Activated CD4-positive, alpha-beta T cell treated with anti-CD3 and anti-CD28 coated beads for 36 hours (primary cell): ENCODE measurements at regions not wholly inside any gene's neighbourhood (a gene's known extent, or its start where the extent isn't known, plus 50 kb on each side); places are given as distances from the start of the nearest gene placed in this dataset.
A peak's percentile ranks its signal among the peaks of the same experiment; 100 is the strongest.
"Not testable (repeated sequence)": the region's sequence is repeated elsewhere in the genome, so short reads cannot be mapped to it uniquely, and the experiment has no call there.

Experiments used
- ATAC-seq: fragments of 200-7000 bp; cut with Tn5 transposase; one replicate; pipeline ENCODE4 v1.10.0; 2021; ENCODE audit warnings: mild to moderate bottlenecking, moderate library complexity
- CTCF ChIA-PET: fragments of 350-600 bp; sonication (Branson Sonifier 250); formaldehyde crosslinking; loops from one replicate; lab custom pipeline; 2021; ENCODE audit warnings: antibody characterized with exemption; lab: Charles Lee
- POLR2A ChIA-PET: fragments of 350-600 bp; sonication (Branson Sonifier 250); formaldehyde crosslinking; loops from one replicate; lab custom pipeline; 2021; ENCODE audit warnings: antibody characterized with exemption, inconsistent platforms; lab: Charles Lee
- DNase-seq: peaks from one replicate; pipeline ENCODE4 v3.0.0-alpha.2; 2020
- H3K27ac Mint-ChIP-seq: one replicate; pipeline ENCODE4 v1.8.0; 2021; ENCODE audit warnings: mixed read lengths
- H3K27me3 Mint-ChIP-seq: one replicate; pipeline ENCODE4 v1.8.0; 2021; ENCODE audit warnings: mixed read lengths
- H3K36me3 Mint-ChIP-seq: one replicate; pipeline ENCODE4 v1.8.0; 2021; ENCODE audit warnings: low read depth, mixed read lengths
- H3K4me1 Mint-ChIP-seq: one replicate; pipeline ENCODE4 v1.8.0; 2021; ENCODE audit warnings: mixed read lengths
- H3K4me3 Mint-ChIP-seq: one replicate; pipeline ENCODE4 v1.8.0; 2021; ENCODE audit warnings: mild to moderate bottlenecking, moderate library complexity, mixed read lengths
- H3K9me3 Mint-ChIP-seq: one replicate; pipeline ENCODE4 v1.8.0; 2021; ENCODE audit warnings: low read depth, mixed read lengths
- intact Hi-C, 2 experiments: fragments of 100-400 bp; cut with DNase I in 1 of 2; cut with micrococcal nuclease in 1 of 2; formaldehyde crosslinking; loops; one replicate each; pipeline versions ENCODE4 v1.14.2 to v1.15.1; 2022 to 2024; cut with DNase I, micrococcal nuclease

GRCh38 chr22:26835023-26835422 is 177.6 kb downstream of the MIAT start:
- Mint-ChIP-seq H3K9me3 (no peaks in the 10 kb centered on the region), H3K27me3 (no peaks in the 10 kb centered on the region), H3K36me3 (no peaks in the 10 kb centered on the region), H3K4me1 (no peaks in the 10 kb centered on the region), H3K27ac (no peak overlapping the region), H3K4me3 (no peak overlapping the region)
- CTCF ChIA-PET: interaction anchor here (0.6 to 1.2 kb wide), 2 partner anchors 9 to 125 kb away, joined by 3 read pairs; no protein-coding TSS in a partner anchor
- POLR2A ChIA-PET: no interaction called here
- DNase-seq (no peak), ATAC-seq (no peak)
- intact Hi-C loops: loop anchor here in 1 of 2 experiments (5.0 kb wide), 1 partner anchor 967 kb away; the partner anchor contains the start of gene MN1

- POLR2A ChIA-PET: no interaction called here
- CTCF ChIA-PET: interaction anchor here (0.6 to 1.1 kb wide), 3 partner anchors 41 to 120 kb away, joined by 3 read pairs; no protein-coding TSS in a partner anchor
- intact Hi-C loops: loop anchor here in 1 of 2 experiments (5.0 kb wide), 1 partner anchor 966 kb away; the partner anchor contains the start of gene MN1
- Mint-ChIP-seq H3K4me1 (no peaks in the 10 kb centered on the region), H3K27me3 (no peaks in the 10 kb centered on the region), H3K36me3 (no peaks in the 10 kb centered on the region), H3K9me3 (no peaks in the 10 kb centered on the region), H3K4me3 (no peak overlapping the region), H3K27ac (no peak overlapping the region)
- ATAC-seq (no peak), DNase-seq (peak; percentile 80)
Measured at GRCh38 chr22:26835929-26836528, 178.6 kb downstream of the MIAT start.

GRCh38 chr22:26837784-26838470 is 180.5 kb downstream of the MIAT start:
- H3K27ac Mint-ChIP-seq: no peak overlapping the region
- no peaks in the 10 kb centered on the region for H3K9me3 Mint-ChIP-seq
- CTCF ChIA-PET: interaction anchor here (0.6 to 0.8 kb wide), 2 partner anchors 15 to 109 kb away, joined by 3 to 4 read pairs; no protein-coding TSS in a partner anchor
- H3K4me3 Mint-ChIP-seq: no peak overlapping the region
- H3K27me3 Mint-ChIP-seq: no peaks in the 10 kb centered on the region
- no peak for ATAC-seq
- H3K36me3 Mint-ChIP-seq: no peaks in the 10 kb centered on the region
- no peak for DNase-seq
- intact Hi-C loops: loop anchor here in 1 of 2 experiments (5.0 kb wide), 1 partner anchor 964 kb away; the partner anchor contains the start of gene MN1
- no peaks in the 10 kb centered on the region for H3K4me1 Mint-ChIP-seq
- POLR2A ChIA-PET: no interaction called here

- intact Hi-C loops: loop anchor here in 1 of 2 experiments (5.0 kb wide), 1 partner anchor 964 kb away; the partner anchor contains the start of gene MN1
- H3K9me3 Mint-ChIP-seq: no peaks in the 10 kb centered on the region
- no peak for DNase-seq
- H3K4me1 Mint-ChIP-seq: no peaks in the 10 kb centered on the region
- POLR2A ChIA-PET: no interaction called here
- H3K27ac Mint-ChIP-seq: no peak overlapping the region
- no peak overlapping the region for H3K4me3 Mint-ChIP-seq
- ATAC-seq: no peak
- CTCF ChIA-PET: interaction anchor here (0.6 to 0.8 kb wide), 2 partner anchors 15 to 109 kb away, joined by 3 to 4 read pairs; no protein-coding TSS in a partner anchor
- H3K36me3 Mint-ChIP-seq: no peaks in the 10 kb centered on the region
- H3K27me3 Mint-ChIP-seq: no peaks in the 10 kb centered on the region
Measured at GRCh38 chr22:26838471-26838825, 181.1 kb downstream of the MIAT start.

GRCh38 chr22:26839216-26839615 is 181.8 kb downstream of the MIAT start:
- no peak for DNase-seq
- ATAC-seq: no peak
- no peaks in the 10 kb centered on the region for H3K9me3 Mint-ChIP-seq
- intact Hi-C loops: loop anchor here in 1 of 2 experiments (5.0 kb wide), 1 partner anchor 963 kb away; the partner anchor contains the start of gene MN1
- ChIA-PET POLR2A (no interaction called here), CTCF (no interaction called here)
- H3K36me3 Mint-ChIP-seq: no peaks in the 10 kb centered on the region
- H3K27ac Mint-ChIP-seq: no peak overlapping the region
- H3K4me1 Mint-ChIP-seq: no peaks in the 10 kb centered on the region
- H3K27me3 Mint-ChIP-seq: no peaks in the 10 kb centered on the region
- H3K4me3 Mint-ChIP-seq: no peak overlapping the region

GRCh38 chr22:26840770-26841169 is 183.4 kb downstream of the MIAT start:
- H3K4me1 Mint-ChIP-seq, intact Hi-C loops, CTCF ChIA-PET, H3K27ac Mint-ChIP-seq, H3K4me3 Mint-ChIP-seq, H3K9me3 Mint-ChIP-seq, POLR2A ChIA-PET, ATAC-seq, DNase-seq, H3K36me3 Mint-ChIP-seq, H3K27me3 Mint-ChIP-seq: not testable (repeated sequence)

GRCh38 chr22:26842103-26842502 is 184.7 kb downstream of the MIAT start:
- ATAC-seq (no peak), DNase-seq (no peak)
- intact Hi-C loops: no loop called here
- ChIA-PET CTCF (interaction anchor here (1.3 kb wide), 1 partner anchor 12 kb away, joined by 3 read pairs; no protein-coding TSS in a partner anchor), POLR2A (no interaction called here)
- Mint-ChIP-seq H3K36me3 (no peaks in the 10 kb centered on the region), H3K4me1 (no peaks in the 10 kb centered on the region), H3K27me3 (no peaks in the 10 kb centered on the region), H3K9me3 (no peaks in the 10 kb centered on the region), H3K4me3 (no peak overlapping the region), H3K27ac (no peak overlapping the region)

- no peak overlapping the region for H3K4me3 Mint-ChIP-seq
- no peaks in the 10 kb centered on the region for H3K9me3 Mint-ChIP-seq
- ChIA-PET POLR2A (no interaction called here), CTCF (no interaction called here)
- H3K36me3 Mint-ChIP-seq: no peaks in the 10 kb centered on the region
- ATAC-seq: no peak
- H3K27me3 Mint-ChIP-seq: no peaks in the 10 kb centered on the region
- intact Hi-C loops: no loop called here
- H3K27ac Mint-ChIP-seq: no peak overlapping the region
- DNase-seq: no peak
- H3K4me1 Mint-ChIP-seq: no peaks in the 10 kb centered on the region
Measured at GRCh38 chr22:26845021-26845743, 187.8 kb downstream of the MIAT start.

- no peaks in the 10 kb centered on the region for H3K27me3 Mint-ChIP-seq
- POLR2A ChIA-PET: no interaction called here
- intact Hi-C loops: no loop called here
- H3K4me1 Mint-ChIP-seq: no peaks in the 10 kb centered on the region
- no peak overlapping the region for H3K27ac Mint-ChIP-seq
- CTCF ChIA-PET: interaction anchor here (0.8 kb wide), 1 partner anchor 16 kb away, joined by 4 read pairs; no protein-coding TSS in a partner anchor
- DNase-seq: no peak
- no peaks in the 10 kb centered on the region for H3K36me3 Mint-ChIP-seq
- H3K9me3 Mint-ChIP-seq: no peaks in the 10 kb centered on the region
- H3K4me3 Mint-ChIP-seq: no peak overlapping the region
- ATAC-seq: no peak
Measured at GRCh38 chr22:26846076-26846475, 188.7 kb downstream of the MIAT start.

GRCh38 chr22:26846645-26847044 is 189.3 kb downstream of the MIAT start:
- no peaks in the 10 kb centered on the region for H3K36me3 Mint-ChIP-seq
- DNase-seq: no peak
- CTCF ChIA-PET: interaction anchor here (0.8 kb wide), 1 partner anchor 15 kb away, joined by 4 read pairs; no protein-coding TSS in a partner anchor
- no peaks in the 10 kb centered on the region for H3K9me3 Mint-ChIP-seq
- POLR2A ChIA-PET: no interaction called here
- no peak overlapping the region for H3K27ac Mint-ChIP-seq
- ATAC-seq: no peak
- H3K4me1 Mint-ChIP-seq: no peaks in the 10 kb centered on the region
- intact Hi-C loops: no loop called here
- no peak overlapping the region for H3K4me3 Mint-ChIP-seq
- H3K27me3 Mint-ChIP-seq: no peaks in the 10 kb centered on the region

- Mint-ChIP-seq H3K4me3 (no peak overlapping the region), H3K27me3 (no peaks in the 10 kb centered on the region), H3K9me3 (no peaks in the 10 kb centered on the region), H3K36me3 (no peaks in the 10 kb centered on the region), H3K27ac (no peak overlapping the region), H3K4me1 (no peaks in the 10 kb centered on the region)
- no peak for DNase-seq
- ChIA-PET POLR2A (no interaction called here), CTCF (no interaction called here)
- intact Hi-C loops: no loop called here
- no peak for ATAC-seq
Measured at GRCh38 chr22:26847046-26847445, 189.7 kb downstream of the MIAT start.
